LNCAP (cell line): ENCODE measurements at regions not wholly inside any gene's neighbourhood (a gene's known extent, or its start where the extent isn't known, plus 50 kb on each side); places are given as distances from the start of the nearest gene placed in this dataset.

Source experiments
- TF ChIP-seq, protein P1 (sequence below): fragments of 450-650 bp; IDR thresholded peaks from 2 replicates; pipeline ENCODE4 v1.5.1; 2017; ENCODE audit warnings: mild to moderate bottlenecking

DNA sequence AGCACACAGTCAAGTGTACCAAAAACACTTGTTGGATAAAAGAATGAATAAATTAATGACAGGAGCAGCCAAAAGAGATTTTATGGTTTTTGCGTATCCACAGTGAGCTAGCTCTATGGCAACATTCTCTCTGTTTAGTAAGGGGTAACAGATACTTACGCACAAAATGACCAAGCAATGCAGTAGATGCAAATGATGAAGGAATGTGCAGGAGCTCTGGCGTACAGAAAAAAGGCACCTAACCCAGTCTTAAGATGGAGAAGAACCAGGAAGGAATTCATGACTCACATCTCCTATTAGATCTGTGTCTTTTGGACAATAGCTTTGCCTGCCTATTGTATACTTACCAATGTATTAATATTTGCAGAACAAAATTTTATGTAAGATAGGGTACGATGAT lies 191.9 kb upstream of the PREP start:
- TF ChIP-seq, protein P1, sequence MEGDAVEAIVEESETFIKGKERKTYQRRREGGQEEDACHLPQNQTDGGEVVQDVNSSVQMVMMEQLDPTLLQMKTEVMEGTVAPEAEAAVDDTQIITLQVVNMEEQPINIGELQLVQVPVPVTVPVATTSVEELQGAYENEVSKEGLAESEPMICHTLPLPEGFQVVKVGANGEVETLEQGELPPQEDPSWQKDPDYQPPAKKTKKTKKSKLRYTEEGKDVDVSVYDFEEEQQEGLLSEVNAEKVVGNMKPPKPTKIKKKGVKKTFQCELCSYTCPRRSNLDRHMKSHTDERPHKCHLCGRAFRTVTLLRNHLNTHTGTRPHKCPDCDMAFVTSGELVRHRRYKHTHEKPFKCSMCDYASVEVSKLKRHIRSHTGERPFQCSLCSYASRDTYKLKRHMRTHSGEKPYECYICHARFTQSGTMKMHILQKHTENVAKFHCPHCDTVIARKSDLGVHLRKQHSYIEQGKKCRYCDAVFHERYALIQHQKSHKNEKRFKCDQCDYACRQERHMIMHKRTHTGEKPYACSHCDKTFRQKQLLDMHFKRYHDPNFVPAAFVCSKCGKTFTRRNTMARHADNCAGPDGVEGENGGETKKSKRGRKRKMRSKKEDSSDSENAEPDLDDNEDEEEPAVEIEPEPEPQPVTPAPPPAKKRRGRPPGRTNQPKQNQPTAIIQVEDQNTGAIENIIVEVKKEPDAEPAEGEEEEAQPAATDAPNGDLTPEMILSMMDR, result no peak

DNA sequence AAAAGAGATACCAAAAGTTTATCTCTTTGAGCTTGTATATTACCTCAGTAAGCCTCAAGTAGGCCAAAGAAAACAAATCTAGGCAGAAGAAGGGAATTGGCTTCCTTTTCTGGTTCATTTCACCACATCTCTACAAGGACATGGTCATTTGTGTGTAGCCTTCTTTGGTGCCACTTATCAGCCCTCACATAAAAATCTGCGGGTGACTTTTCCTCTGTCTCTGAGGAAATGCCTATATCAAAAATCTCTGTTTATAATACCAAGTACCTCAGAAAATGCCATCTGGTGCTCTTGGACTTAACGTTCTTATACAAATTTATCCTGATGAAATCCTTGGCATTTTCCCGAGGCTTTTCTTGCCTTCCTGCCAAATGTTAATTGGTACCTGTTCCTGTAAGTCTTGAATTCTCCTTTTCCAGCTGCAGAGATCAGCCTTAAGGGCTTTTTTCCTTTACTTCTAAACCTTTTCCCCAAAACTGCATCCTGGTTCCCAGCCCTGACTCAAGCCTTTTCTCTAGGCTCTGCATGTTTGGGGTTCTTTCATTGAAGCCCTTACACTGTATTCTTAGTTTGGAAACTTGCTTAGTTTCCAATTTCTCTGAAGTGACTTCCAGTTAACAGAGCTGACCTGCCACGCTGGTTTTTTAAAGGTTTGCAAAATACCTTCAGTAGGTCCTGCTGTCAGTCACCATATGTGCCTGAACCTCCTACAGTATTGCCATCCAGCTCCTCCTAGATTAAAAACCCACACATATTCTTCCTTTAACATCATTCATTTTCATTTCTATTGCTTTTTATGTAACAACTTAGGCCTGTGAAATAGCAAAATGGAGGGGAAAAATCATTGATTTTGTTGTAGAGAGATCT lies 191.2 kb upstream of the PREP start:
- TF ChIP-seq, protein P1, result no peak

DNA sequence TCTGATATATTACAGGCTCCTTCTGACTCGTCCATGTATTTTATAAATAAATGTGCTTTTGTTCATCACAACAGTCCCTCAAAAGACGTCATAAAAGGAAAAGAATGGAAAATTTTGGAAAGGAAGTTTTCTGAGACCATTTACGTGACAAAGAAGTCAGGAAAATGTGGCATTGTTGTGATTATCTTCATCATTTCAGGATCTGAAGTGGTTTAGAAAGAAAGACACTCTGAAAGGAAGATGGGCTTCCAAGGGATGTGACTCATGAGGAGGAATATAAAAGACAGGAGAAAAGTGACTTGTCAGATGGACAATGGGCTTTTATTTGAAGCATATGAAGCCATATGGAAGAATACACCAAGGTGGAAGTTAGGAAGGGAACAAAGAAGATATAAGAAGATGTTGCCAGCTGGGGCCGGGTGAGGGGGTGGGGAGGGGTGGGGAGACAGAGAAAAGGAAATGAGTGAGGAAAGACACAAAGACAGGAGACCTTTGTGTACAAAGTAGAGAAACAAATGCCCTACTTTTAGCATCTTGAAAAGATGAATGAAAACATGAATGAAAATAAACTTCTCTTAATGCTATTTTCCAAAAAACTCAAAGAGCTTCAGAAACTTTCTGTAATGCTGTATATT lies 190.3 kb upstream of the PREP start:
- TF ChIP-seq, protein P1, result no peak

DNA sequence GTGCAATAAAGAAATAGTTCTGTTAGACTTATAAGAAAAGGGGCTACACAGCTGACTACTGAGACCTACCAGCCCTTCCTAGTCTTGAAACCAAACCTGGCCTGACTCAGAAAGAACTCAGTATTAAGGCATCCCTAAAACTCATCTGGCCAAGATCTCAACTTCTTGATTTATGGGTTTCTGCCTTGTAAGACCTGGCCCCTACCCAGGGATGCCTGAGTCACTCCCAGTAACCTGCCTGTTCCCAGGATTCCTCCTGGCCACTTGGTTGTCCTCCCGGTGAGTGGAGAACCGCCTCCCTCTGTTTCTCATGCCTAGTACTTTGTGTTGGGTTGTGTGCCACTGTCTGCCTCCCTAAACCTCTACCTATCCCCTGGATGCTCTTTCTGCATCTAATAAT lies 189.4 kb upstream of the PREP start:
- TF ChIP-seq, protein P1, result no peak

DNA sequence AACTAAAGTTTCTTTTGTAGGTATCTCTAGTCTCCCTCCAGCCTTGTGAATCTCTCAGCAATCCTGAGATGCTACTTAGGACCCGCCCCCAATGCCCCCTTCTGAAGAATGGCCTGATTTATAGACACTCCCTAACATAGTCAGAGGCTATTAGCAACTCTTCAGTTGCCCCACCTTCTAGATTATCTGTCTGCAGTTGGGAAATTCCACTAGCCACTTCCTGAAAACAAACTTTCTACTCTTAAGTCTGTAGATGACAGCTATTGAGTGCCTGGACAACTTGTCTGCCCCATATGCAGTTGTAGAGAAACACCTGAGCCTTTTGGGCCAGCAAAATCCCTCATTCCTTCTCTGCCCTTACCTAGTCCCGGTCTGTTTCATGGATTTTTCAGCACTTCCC lies 188.2 kb upstream of the PREP start:
- TF ChIP-seq, protein P1, result no peak

DNA sequence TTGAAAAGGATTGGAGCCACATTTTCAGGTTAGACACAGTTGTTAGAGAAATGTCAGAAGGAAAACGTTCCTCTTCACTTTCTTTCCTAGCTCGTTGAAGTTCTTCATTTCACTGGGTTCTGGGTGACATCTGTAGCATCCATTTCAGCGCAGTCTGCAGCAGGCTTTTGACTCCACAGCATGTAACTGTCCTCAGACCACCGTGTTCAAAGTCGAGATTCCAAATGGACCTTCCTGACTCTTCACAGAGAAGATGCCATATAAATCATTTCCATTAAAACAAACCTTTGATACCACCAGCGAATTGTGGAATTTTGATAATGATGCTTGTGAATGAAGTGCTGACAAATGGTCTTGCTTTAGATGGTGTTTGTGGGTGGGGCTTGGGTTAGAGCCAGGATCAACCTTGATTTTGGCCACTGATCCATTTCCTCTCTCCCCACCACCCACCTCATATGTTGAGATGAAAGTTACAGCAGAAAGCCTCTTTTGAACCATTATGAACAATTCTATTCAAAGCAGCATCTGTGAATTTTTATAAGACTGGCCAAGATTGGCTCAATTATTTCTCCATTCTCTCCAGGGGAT lies 185.3 kb upstream of the PREP start:
- TF ChIP-seq, protein P1, result no peak

DNA sequence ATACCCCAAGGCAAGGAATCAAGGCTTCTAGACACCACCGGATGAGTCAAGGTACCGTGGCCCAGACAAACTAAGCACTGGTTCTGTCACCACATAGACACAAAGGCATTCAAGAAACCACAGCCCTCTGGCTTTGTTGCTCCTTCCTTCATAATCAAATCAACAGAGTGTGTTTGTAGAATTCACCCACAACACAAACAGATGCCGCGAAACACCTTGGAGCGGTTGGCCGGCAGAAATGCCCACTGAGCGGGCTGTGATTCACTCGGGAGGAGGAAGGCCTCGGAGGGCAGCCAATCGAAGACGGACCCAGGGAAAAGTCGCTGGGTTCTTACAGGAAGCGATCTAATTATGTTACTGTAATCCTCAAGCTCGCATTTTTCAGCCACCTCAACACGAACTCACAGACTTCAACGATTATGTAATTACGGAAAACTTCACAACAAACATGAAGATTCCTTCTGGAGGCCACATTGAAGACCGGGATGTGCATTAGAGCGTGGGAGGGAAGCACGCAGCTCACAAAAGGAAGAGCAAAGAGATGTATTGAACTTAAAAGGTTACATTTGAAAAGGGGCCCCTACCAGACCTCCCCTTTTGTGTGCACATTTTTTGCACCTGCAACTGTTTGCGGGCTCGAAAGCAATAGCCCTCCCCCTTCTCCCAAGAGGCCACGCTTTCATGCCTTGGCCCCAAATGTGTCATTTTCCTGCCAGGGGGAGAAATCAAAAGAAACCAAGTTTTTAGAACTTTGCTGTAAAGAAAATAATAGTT lies 184.7 kb upstream of the PREP start:
- TF ChIP-seq, protein P1, result no peak
